ENCODE measurements at regions not wholly inside any gene's neighbourhood (a gene's known extent, or its start where the extent isn't known, plus 50 kb on each side); places are given as distances from the start of the nearest gene placed in this dataset.

- TF ChIP-seq POLR2A (IDR thresholded peaks at IDR 0.05) (no peak), POLR2AphosphoS5 (IDR thresholded peaks at IDR 0.05) (no peak), EP300 (IDR thresholded peaks at IDR 0.05) (no peak)
- TF ChIP-seq, protein P1, sequence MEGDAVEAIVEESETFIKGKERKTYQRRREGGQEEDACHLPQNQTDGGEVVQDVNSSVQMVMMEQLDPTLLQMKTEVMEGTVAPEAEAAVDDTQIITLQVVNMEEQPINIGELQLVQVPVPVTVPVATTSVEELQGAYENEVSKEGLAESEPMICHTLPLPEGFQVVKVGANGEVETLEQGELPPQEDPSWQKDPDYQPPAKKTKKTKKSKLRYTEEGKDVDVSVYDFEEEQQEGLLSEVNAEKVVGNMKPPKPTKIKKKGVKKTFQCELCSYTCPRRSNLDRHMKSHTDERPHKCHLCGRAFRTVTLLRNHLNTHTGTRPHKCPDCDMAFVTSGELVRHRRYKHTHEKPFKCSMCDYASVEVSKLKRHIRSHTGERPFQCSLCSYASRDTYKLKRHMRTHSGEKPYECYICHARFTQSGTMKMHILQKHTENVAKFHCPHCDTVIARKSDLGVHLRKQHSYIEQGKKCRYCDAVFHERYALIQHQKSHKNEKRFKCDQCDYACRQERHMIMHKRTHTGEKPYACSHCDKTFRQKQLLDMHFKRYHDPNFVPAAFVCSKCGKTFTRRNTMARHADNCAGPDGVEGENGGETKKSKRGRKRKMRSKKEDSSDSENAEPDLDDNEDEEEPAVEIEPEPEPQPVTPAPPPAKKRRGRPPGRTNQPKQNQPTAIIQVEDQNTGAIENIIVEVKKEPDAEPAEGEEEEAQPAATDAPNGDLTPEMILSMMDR (IDR thresholded peaks at IDR 0.05), result no peak
Observed at GRCh38 chr7:12161146-12161545, 49.9 kb upstream of the TMEM106B start.

Measured in stomach (tissue), 4 donors.